NCI-H1930 (cell line): ENCODE measurements at regions not wholly inside any gene's neighbourhood (a gene's known extent, or its start where the extent isn't known, plus 50 kb on each side); places are given as distances from the start of the nearest gene placed in this dataset.

Experiments used
- DNase-seq, 2 experiments: peaks; one replicate each; lab custom pipeline; 2025; lab: John Stamatoyannopoulos, UW

DNA sequence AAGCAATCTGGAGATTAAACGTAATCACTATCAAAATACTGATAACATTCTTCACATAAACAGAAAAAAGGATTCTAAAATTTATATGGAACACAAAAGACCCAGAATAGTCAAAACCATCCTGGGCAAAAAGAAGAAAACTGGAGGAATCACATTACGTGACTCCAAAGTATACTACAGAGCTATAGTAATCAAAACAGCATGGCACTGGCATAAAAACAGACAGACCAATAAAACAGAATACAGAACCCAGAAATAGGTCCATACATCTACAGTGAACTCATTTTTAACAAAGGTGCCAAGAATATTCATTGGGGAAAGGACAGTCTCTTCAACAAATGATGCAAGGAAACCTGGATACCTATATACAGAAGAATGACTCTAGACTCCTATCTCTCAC is 621.9 kb upstream of the CCDC54 start:
- no peak for DNase-seq

DNA sequence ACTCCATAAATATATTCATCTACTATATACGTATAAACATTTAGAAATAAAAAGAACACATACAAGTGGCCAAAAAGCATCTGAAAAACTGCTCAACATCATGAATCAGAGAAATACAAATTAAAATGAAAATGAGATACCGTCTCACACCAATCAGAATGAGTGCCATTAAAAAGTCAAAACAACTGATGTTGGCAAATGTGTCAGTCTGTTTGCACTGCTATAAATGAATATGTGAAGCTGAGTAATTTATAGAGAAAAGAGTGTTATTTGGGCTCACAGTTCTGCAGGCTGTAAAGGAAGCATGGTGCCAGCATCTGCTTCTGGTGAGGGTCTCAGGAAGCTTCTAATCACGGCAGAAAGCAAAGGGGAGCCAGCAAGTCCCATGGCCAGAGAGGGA is 620.3 kb upstream of the CCDC54 start:
- DNase-seq, result no peak

DNA sequence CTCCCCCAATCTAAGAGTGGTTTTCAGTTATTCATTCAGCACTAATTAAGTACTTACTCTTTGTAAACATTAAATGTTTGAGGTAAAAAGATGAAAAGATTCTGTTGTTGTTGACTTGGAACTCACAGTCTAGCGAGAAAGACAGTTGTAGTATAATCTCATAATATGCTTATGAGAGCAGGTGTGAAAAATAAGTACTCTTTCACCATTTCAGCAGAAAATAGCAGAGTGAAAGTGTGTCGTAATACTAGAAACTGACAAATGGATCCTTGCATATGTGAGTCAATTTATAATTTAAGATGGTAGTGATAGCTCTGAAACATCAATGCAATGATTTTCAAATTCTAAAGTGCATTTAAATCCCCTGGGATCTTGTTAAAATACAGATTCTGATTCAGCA is 618.8 kb upstream of the CCDC54 start:
- DNase-seq, result no peak

DNA sequence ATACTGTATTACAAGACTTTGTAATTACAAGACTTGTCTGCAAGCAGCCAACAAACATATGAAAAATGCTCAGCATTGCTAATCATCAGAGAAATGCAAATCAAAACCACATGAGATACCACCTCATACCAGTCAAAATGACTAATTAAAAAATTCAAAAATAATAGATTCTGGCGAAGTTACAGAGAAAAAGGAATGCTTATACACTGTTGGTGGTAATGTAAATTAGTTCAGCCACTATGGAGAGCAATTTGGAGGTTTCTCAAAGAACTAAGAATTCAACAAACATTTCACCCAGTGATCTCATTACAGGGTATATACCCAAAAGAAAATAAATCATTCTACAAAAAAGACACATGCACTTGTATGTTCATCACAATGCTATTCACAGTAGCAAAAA is 617.5 kb upstream of the CCDC54 start:
- DNase-seq, result no peak

DNA sequence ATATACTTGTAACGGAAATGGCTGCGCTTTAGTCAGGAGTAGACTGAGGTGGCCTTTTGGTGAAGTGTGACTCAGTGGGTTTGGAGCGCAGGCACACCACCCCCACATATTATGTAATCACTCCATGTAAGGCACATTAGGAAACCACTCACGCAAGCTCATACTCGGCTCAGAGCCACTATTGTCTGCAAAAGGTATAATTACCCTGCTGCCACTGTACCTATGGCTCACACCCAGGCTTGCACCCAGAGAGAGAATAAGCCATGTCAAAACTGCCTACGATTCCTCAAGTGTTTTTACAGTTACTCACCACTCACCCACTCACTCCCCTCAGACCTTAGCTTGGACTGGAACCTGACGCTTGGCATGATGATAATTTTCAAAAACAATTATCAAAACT is 611.9 kb upstream of the CCDC54 start:
- no peak for DNase-seq

DNA sequence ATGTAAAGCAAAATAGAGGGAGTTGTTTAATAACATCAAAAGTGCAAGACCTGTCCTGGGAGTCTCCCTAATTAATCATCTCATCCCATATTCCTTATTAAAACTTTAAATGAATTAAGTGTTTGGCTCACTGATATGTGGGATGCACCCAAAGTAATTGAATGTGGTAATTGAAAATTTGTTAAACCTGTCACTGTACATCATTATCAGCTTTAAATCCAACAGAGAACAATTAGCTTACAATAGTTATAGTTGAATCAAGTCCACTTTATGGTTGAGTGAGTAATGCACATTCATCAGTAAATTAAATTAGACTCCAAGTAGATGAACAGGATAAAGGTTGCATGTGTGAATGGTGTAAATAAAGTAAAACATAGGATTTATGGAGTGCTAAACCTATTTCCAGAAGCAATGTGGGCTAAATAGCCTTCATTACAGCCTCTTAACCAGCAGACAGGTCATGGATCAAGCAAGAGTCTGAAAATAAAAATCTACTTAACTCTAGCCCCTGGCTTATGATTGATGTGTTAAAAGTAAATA is 608.2 kb upstream of the CCDC54 start:
- peak in 1 of 2 experiments; percentile 40 for DNase-seq

DNA sequence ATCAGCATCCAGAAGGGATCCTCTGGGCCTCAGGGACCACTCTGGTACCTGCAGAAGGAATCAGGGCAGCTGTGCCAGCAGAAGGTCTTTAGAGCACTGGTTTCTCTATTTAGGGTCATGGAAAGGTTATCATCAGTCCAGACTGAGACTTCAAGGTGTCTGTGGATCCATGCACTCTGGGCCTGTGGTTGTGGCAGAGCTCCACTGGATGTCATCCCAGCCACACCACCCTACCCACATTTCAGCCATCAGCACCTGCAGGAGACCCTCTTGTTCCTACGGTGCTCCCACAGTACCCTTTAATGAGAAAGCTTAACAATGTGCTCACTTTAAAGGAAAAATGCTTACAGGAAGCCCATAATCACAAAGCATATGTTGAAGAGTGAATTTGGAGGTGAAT is 603.4 kb upstream of the CCDC54 start:
- no peak for DNase-seq

DNA sequence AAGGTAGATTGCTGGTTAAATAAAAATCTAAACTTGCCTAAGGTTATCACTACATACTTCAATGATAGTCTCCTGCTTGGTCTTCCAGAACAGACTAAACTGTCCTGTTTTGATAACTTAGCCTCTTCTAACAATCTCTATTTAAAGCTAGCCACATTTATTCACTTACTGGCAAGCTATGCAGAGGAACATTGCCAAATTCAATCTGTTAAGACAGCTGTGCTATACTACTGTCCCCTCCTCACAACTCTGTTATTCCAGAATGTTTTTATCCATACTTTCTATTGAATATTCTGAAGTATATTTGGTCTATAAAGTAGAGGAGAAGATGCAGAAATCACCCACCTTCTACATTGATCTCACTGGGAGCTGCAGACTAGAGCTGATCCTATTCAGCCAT is 594.0 kb upstream of the CCDC54 start:
- DNase-seq, result no peak

DNA sequence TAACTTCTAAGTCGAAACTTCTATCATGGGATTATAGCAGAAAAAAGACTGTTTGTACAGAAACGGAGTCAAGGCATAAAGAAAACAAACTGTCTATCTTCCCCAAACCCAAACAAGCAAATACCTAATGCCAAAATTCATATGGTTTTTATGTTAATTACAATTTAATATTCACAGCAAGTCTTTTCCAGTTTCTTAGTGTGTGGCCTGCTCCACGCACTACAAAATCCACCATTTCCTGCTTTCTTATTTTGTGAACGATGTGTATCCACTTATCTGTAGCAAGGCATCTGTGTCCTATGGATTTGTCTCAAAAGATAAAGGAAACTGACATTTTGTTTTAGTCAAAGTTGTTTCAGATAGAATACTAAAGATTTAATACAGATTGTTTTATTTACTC is 588.0 kb upstream of the CCDC54 start:
- DNase-seq, result no peak

DNA sequence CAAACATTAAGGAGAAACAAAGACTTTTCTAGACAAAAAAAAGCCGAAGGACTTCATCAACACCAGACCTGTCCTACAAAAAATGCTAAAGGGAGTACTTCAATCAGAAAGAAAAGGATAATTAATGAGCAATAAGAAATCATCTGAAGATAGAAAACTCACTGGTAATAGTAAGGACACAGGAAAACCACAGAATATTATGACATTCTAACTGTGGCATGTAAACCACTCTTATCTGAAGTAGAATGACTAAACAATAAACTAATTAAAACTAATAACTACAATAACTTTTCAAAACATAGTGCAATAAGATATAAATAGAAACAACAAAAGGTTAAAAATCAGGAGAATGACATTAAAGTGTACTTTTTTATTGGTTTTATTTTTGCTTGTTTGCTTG is 584.5 kb upstream of the CCDC54 start:
- no peak for DNase-seq

DNA sequence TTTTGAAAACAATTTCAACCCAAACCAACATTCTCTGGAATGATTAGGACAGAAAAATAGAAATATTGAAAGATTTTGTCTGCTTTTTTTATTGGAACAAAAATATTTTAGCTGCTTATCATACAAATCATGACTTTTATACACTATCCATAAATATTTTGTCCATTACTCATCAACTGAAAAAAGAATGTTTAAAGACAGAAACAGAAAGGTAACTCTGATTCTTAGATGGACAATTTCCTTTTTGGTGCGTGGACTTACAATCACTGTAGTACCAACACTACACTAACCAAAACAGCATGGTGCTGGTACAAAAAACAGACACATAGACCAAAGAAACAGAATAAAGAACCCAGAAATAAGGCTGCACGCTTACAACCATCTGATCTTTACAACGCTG is 582.8 kb upstream of the CCDC54 start:
- no peak for DNase-seq

DNA sequence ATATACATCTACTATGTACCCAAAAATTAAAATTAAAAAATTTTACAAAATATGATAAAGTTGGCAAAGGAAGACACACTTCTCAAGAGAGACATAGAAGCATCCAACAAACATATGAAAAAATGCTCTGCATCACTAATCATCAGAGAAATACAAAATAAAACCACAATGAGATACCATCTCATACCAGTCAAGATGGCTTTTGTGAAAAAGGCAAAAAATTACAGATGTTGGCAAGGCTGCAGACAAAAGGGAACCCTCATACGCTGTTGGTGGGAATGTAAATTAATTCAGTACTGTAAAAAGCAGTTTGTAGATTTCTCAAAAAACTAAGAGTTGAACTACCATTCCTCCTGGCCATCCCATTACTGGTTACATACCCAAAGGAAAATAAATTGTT is 581.7 kb upstream of the CCDC54 start:
- DNase-seq, result no peak

DNA sequence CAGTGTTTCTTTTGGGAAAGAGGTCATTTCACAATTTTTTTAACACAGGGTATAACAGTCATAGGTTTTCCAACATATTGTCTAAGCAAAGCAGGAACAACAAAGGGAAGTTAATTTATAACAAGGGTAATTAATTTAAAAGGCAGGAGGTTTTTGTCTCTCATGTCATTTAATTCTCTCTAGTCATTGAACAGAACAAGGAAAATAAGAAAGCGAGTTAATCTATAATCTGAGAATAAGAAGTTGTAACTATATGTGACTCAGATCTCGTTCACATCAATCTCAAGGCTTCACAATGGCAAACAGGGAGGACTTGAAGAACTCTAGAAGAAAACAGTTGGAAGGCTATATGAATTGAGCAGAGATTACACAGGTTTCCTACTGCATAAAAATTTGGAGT is 579.8 kb upstream of the CCDC54 start:
- no peak for DNase-seq

DNA sequence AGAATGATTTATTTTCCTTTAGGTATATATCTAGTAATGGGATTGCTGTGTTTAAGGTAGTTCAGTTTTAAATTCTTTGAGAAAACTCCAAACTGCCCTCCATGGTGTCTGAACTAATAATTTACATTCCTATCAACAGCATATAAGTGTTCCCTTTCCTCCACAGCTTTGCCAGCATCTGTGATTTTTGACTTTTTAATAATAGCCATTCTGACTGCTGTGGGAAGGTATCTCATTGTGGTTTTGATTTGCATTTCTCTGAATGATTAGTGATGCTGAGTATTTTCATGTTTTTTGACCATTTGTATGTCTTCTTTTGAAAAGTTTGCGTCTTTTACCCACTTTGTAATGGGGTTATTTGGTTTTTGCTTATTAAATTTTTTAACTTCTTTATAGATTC is 571.6 kb upstream of the CCDC54 start:
- DNase-seq, result no peak

DNA sequence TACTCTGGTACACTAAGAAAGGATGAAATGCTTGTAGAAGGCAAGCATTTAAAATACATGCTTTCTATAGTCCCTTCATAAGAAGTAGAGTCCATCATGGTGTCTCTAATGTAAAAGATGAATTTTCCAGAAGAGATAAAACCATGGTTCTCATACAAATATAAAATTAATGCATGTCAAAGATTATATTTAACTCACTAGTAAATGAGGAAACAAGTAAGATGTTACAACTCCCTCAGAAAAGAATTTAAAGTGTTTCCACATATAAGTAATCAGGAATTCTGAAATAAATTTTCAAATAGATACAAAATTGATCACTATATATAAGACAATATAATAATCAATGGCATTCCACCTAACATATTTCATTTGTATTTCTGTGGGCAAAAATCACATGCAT is 570.3 kb upstream of the CCDC54 start:
- DNase-seq, result no peak

DNA sequence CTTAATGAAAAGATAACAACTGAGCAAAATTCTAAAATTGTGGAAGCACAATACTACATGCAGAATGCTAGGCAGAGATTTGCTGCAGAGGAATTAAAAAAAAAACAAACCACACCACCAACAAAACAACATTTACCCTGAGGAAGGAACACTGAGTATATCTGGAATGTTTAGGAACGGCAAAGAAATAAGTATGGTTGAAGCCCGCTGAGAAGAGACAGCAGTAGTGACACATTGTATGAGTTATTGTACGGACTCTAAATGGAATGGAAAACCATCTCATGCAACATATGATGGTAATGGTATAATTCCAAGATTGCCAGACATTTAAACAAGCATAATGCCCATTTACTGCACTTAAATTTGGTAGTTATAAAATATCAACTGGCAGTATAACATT is 568.2 kb upstream of the CCDC54 start:
- DNase-seq, result no peak

DNA sequence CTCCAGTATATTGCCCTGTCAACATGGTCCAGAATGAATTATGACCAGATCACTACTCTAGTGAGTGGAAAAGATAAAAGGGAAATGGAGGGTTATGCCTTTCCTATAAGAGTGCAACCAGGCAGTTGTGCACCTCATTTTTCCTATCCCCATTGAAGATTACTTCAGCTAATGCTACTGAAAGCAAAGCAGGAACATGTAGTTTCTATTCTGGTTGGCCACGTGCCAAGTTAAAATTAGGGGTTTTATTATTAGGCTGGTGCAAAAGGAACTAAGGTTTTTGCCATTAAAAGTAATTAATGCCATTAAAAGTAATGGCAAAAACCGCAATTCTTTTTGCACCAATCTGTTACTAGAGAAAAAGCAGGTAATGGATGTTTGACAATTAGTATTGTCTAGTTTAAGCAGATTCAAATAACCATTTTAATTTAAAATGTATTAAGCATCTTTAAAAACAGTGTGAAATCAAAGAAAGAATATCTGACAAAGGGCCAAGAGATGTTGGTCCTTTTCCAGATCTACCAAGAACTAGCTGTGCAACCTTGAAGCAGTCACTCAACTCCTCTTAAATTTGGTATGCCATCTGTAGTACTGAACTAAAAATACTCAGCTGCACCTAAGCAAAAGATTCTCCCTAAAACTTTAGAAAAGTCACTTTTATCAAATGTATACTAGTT is 567.5 kb upstream of the CCDC54 start:
- DNase-seq, result no peak

DNA sequence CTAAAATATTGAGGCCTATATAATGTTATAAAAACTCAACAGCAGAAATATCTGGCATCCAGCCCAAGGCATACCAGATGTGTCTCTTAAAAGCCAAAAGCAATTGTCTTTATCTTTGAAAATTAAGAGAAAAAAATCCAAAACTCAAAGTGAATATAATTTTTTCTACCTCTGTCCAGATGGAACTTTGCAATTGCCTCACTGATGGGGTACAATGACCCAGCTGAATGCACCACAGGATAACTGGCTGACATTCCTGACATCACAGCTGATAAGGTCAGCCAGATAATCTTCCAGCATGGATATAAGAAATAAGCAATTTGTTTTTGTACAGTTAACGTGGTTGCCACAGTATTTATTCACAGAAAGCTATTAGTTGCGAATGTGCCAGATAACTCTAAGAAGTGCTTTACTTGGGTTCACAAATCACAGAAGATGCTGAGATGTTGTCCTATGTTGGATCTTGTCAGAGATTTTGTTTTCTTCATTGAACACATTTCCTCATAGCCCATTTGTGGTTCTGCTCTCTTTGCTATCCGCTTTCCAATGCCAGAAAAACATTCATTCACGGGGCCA is 566.9 kb upstream of the CCDC54 start:
- DNase-seq, result no peak

DNA sequence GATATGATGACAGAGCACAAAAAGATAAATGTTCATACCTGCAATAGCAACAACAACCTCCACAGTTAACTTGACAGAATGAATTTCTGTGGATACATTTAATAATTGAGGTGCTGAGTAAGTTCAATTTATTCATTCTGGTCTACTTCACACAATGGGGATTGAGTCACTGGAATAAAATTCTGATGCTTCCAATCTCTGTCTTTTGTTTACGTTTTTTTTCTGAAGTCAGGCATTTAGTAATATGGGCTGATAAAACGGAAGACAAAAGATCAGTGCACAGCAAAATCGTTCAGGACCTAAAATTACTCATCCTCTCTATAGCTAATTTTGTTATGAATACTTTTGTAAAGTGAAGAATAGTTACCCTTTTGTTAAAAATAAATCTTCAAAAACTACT is 565.9 kb upstream of the CCDC54 start:
- no peak for DNase-seq

DNA sequence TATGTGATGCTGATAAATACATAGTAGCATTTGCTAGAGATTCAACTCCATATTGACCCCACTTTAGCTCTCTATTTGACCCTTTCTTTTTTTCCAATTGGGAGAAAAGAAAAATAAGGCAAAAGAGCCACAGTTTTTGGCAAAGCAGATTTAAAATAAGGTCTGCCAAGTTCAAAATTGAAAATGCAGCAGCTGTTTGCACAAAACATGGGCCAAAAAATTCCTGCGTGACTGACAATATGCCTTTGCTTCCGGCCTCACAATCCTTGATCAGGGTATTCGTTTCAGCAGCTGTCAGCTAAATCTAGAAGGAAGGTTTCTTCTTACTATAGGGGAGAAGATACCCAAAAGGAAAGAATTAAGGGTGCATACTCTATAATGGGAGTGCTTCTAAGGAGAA is 563.5 kb upstream of the CCDC54 start:
- no peak for DNase-seq

DNA sequence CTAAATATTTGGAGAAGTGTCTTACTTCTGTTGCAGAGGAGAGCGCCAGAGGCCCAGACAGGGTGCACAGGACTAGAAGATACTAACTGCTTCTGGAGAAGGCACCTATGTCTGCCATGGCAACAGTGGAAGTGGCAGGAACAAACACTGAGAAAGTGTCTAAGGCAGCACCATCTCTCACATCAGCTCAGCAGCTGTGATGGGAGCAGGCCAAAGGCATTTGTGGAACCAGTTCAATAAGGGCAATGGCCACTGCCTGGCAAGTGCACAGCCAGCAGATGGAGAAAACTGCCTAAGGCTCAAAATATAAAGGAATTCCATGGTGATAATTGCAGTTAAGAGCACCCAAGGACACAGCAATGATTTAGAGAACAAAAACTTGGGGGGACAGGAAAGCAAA is 563.0 kb upstream of the CCDC54 start:
- no peak for DNase-seq

DNA sequence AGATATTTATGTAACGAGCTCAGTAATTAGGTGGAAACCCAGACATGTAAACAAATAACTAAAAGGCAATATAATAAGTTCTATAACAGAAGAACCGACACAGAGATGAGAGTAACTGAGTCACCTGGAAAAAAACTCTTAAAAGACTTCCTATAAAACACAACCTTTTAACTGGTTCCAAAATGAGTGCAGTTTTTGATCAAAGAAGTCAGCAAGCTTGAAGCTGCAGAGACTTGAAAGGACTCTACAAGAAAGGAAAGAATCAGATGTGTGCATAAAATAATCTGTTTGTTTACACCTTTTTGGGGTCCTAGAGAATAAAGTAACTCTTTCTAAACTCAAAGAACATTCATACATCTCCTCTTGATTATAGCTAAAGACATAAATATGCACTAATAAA is 560.4 kb upstream of the CCDC54 start:
- DNase-seq, result no peak

DNA sequence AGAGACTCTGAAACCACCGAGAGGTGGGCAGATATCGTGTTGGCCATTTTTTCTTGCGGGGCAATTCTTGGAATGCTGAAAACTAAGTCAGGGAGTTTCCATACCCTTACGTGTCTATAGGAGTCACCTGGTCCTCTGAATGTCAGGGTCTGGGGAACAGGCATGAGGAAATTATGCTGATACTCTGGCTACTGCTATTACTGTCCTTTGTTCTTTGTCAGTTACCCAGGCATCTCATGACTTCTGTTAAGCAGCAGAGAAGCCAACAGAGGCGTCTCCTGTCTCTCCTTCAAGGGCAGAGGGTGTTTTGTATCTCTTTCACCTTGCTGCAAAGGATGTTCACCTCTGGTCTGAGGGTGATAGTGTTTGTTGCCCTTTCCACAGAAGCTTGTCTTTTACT is 559.5 kb upstream of the CCDC54 start:
- DNase-seq, result no peak

DNA sequence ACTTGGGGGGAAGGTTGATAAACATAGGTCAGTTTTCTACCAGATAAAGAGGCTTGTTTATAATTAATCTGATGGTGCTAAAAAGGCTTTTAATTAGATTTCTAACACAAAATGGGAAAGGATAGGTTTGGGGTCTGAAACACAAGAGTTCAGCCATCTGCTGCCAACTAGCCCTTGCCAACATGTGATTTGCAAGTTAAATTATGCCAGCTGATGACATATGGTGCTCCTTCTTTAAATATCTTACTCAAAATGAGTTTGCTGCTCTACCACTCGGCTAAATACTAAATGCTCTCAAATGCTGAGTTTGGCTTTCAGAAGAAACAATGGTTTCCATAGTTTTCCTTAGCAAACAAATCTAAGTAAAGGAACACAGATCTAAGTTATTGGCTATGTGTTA is 557.8 kb upstream of the CCDC54 start:
- DNase-seq, result no peak
